NCI-H748 (cell line): ENCODE measurements at regions not wholly inside any gene's neighbourhood (a gene's known extent, or its start where the extent isn't known, plus 50 kb on each side); places are given as distances from the start of the nearest gene placed in this dataset.

ENCODE experiments used
- DNase-seq: peaks from one replicate; lab custom pipeline; 2025; ENCODE audit not compliant: unreplicated experiment; lab: John Stamatoyannopoulos, UW

GRCh38 chr9:84125046-84125445, 144.4 kb downstream of the RMI1 start:
- no peak for DNase-seq

GRCh38 chr9:84129529-84129928, 148.9 kb downstream of the RMI1 start:
- no peak for DNase-seq

GRCh38 chr9:84136119-84136868, 155.7 kb downstream of the RMI1 start:
- DNase-seq: peak; percentile 97

- peak; percentile 25 for DNase-seq
These were observed 157.4 kb downstream of the RMI1 start for GRCh38 chr9:84137968-84138367.

GRCh38 chr9:84138541-84138940, 157.9 kb downstream of the RMI1 start:
- no peak for DNase-seq

GRCh38 chr9:84139296-84140070, 158.9 kb downstream of the RMI1 start:
- DNase-seq: peak; percentile 93

GRCh38 chr9:84140535-84141101, 160.0 kb downstream of the RMI1 start:
- peak; percentile 93 for DNase-seq

GRCh38 chr9:84141741-84142370, 161.3 kb downstream of the RMI1 start:
- DNase-seq: peak; percentile 74

- no peak for DNase-seq
These were observed 164.4 kb downstream of the RMI1 start for GRCh38 chr9:84145031-84145430.

GRCh38 chr9:84145780-84146179, 165.2 kb downstream of the RMI1 start:
- DNase-seq: no peak

GRCh38 chr9:84146893-84147710, 166.5 kb downstream of the RMI1 start:
- DNase-seq: peak; percentile 76

GRCh38 chr9:84151236-84151635, 170.6 kb downstream of the RMI1 start:
- no peak for DNase-seq

- peak; percentile 99 for DNase-seq
These were observed 171.0 kb downstream of the RMI1 start for GRCh38 chr9:84151640-84152039.

GRCh38 chr9:84152204-84152603, 171.6 kb downstream of the RMI1 start:
- peak; percentile 81 for DNase-seq

GRCh38 chr9:84153885-84154284, 173.3 kb downstream of the RMI1 start:
- no peak for DNase-seq

GRCh38 chr9:84154320-84154719, 173.7 kb downstream of the RMI1 start:
- no peak for DNase-seq

- no peak for DNase-seq
These were observed 177.4 kb downstream of the SLC28A3 start for GRCh38 chr9:84163052-84163650.

- peak; percentile 68 for DNase-seq
These were observed 173.7 kb downstream of the SLC28A3 start for GRCh38 chr9:84166891-84167290.

- DNase-seq: no peak
These were observed 171.3 kb downstream of the SLC28A3 start for GRCh38 chr9:84169240-84169639.

- no peak for DNase-seq
These were observed 169.9 kb downstream of the SLC28A3 start for GRCh38 chr9:84170521-84171141.
